K562 (cell line): ENCODE measurements at regions not wholly inside any gene's neighbourhood (a gene's known extent, or its start where the extent isn't known, plus 50 kb on each side); places are given as distances from the start of the nearest gene placed in this dataset.

ENCODE experiments used
- ATAC-seq: fragments of 200-7000 bp; cut with Tn5 transposase; 3 replicates; pipeline ENCODE4 v1.9.1; 2020; ENCODE audit warnings: moderate library complexity
- BruUV-seq: library from RNA; stranded (reverse); fragments of 400-500 nt; replicated peaks from 2 replicates; lab custom pipeline; 2021; lab: Mats Ljungman, UMichigan
- CTCF ChIA-PET: fragments of 300-600 bp; formaldehyde crosslinking; extraction: SDS; loops from one replicate; lab custom pipeline; 2021; ENCODE audit warnings: low intra/inter-chr PET ratio; lab: Yijun Ruan, JAX
- POLR2A ChIA-PET: fragments of 300-600, 350-650 bp; sonication (Branson Sonifier 250); formaldehyde crosslinking; extraction: SDS; loops from one replicate; lab custom pipeline; 2021; ENCODE audit warnings: antibody characterized with exemption, inconsistent platforms; lab: Yijun Ruan, JAX
- DNase-seq, 4 experiments: peaks; one replicate each; pipeline versions ENCODE4 v3.0.0 to v3.0.0-alpha.2; 2011 to 2018; ENCODE audit warnings: low spot score in 3 of 4, mixed read lengths in 3 of 4; ENCODE audit errors: extremely low read depth in 1 of 4
- FAIRE-seq: peaks from 2 replicates; lab custom pipeline; 2011; peaks lifted over from hg19 to GRCh38; lab: Jason Lieb, UNC
- H2AFZ ChIP-seq: 2 replicates; pipeline ENCODE4 v1.6.0; 2011; ENCODE audit warnings: low read depth, low read length, control low read depth, inconsistent platforms
- H3K27ac ChIP-seq: fragments of 200-600 bp; 3 replicates; pipeline ENCODE4 v1.8.0; 2011; ENCODE audit warnings: low read depth, mild to moderate bottlenecking, control low read depth, inconsistent platforms, low read length, moderate library complexity, mixed read lengths; ENCODE audit errors: extremely low read depth
- H3K27me3 ChIP-seq, 2 experiments: fragments of 300-600 bp in 1 of 2; 2 replicates in 1 of 2; 3 replicates in 1 of 2; pipeline versions ENCODE4 v1.6.0 to v1.8.0; 2011; ENCODE audit warnings: inconsistent platforms in 2 of 2, low read length in 2 of 2, mild to moderate bottlenecking in 1 of 2, mixed read lengths in 1 of 2, moderate library complexity in 1 of 2; ENCODE audit not compliant: control insufficient read depth in 2 of 2, insufficient read depth in 2 of 2
- H3K36me3 ChIP-seq: fragments of 300-600 bp; 3 replicates; pipeline ENCODE4 v1.8.0; 2011; ENCODE audit warnings: mild to moderate bottlenecking, low read length, inconsistent platforms; ENCODE audit not compliant: control insufficient read depth, insufficient read depth
- H3K4me1 ChIP-seq, 2 experiments: fragments of 200-600 bp in 1 of 2; replicated peaks in 1 of 2; 2 replicates in 1 of 2; 3 replicates in 1 of 2; pipeline versions ENCODE4 v1.5.1 to v1.8.0; 2011; ENCODE audit warnings: inconsistent platforms in 2 of 2, low read length in 2 of 2, mild to moderate bottlenecking in 1 of 2, mixed read lengths in 1 of 2, moderate library complexity in 1 of 2; ENCODE audit not compliant: control insufficient read depth in 2 of 2, insufficient read depth in 2 of 2
- H3K4me2 ChIP-seq: 2 replicates; pipeline ENCODE4 v1.6.1; 2011; ENCODE audit warnings: low read length, control low read depth, inconsistent platforms, mixed read lengths; ENCODE audit not compliant: insufficient read depth
- H3K4me3 ChIP-seq: fragments of 200-600 bp; sonication (generic), shearing (Covaris generic); 2 replicates; pipeline ENCODE4 v1.5.1; 2016; ENCODE audit warnings: control low read depth, inconsistent platforms
- H3K79me2 ChIP-seq: fragments of 200-600 bp; 3 replicates; pipeline ENCODE4 v1.8.0; 2011; ENCODE audit warnings: low read length, inconsistent platforms; ENCODE audit not compliant: control insufficient read depth, insufficient read depth
- H3K9ac ChIP-seq, 2 experiments: 2 replicates each; pipeline versions ENCODE4 v1.6.0 to v1.6.1; 2011; ENCODE audit warnings: low read depth in 2 of 2, low read length in 2 of 2, control low read depth in 1 of 2, inconsistent platforms in 1 of 2, mild to moderate bottlenecking in 1 of 2, mixed read lengths in 1 of 2; ENCODE audit not compliant: insufficient read depth in 1 of 2
- H3K9me1 ChIP-seq: one replicate; pipeline ENCODE4 v1.6.0; 2011; ENCODE audit warnings: inconsistent platforms, mild to moderate bottlenecking, low read length, moderate library complexity; ENCODE audit not compliant: control insufficient read depth, insufficient read depth
- H3K9me3 ChIP-seq: replicated peaks from 2 replicates; pipeline ENCODE4 v1.5.1; 2011; ENCODE audit warnings: low read depth, low read length, inconsistent platforms; ENCODE audit not compliant: control insufficient read depth, insufficient read depth
- H4K20me1 ChIP-seq: replicated peaks from 2 replicates; pipeline ENCODE4 v1.6.1; 2011; ENCODE audit warnings: low read length, inconsistent platforms, mixed read lengths; ENCODE audit not compliant: control insufficient read depth, insufficient read depth
- REST ChIP-seq, 2 experiments: fragments of 450-650 bp; formaldehyde crosslinking in 1 of 2; IDR thresholded peaks; 2 replicates each; pipeline versions ENCODE4 v1.4.0 to v1.6.1; 2014 to 2020; ENCODE audit warnings: mild to moderate bottlenecking in 2 of 2, borderline replicate concordance in 1 of 2, low read depth in 1 of 2
- RFX5 ChIP-seq: IDR thresholded peaks from 2 replicates; pipeline ENCODE4 v1.6.1; 2011; ENCODE audit warnings: low read depth, mild to moderate bottlenecking, improper control_type of control experiment, low read length
- whole genome bisulfite sequencing: fragments of 100-300 bp; shearing (Covaris generic); methylation state at CpG from one replicate; pipeline ENCODE4 v1.1.6; 2016; ENCODE audit warnings: low coverage, mixed read lengths; ENCODE audit not compliant: insufficient coverage; ENCODE audit errors: missing lambda C conversion rate; 5-methylcytosine and 5-hydroxymethylcytosine counted together
- in situ Hi-C: fragments of 300-500 bp; cut with MboI; formaldehyde crosslinking; loops from 4 replicates; pipeline ENCODE4 v1.15.0; 2018; ENCODE audit warnings: inconsistent platforms, mixed read lengths
- intact Hi-C: fragments of 100-400 bp; cut with micrococcal nuclease; formaldehyde crosslinking; loops from 2 replicates; pipeline ENCODE4 v1.14.2; 2022

- no peaks in the 10 kb centered on the region for H3K27me3 ChIP-seq
- DNase-seq (no peak), FAIRE-seq (no peak), ATAC-seq (no peak)
- H3K4me3 ChIP-seq = no peak overlapping the region
- WGBS = 5% methylated on average over 2 of the region's 2 CpGs
- no peaks in the 10 kb centered on the region for H3K9me1 ChIP-seq
- H3K9me3 ChIP-seq = no peaks in the 10 kb centered on the region
- no peak overlapping the region for H3K9ac ChIP-seq
- intact Hi-C loops (no loop called here), in situ Hi-C loops (no loop called here)
- no peaks in the 10 kb centered on the region for H3K79me2 ChIP-seq
- no peaks in the 10 kb centered on the region for H3K36me3 ChIP-seq
- no peak overlapping the region for H3K27ac ChIP-seq
- H3K4me1 ChIP-seq = no peaks in the 10 kb centered on the region
- no peak overlapping the region for H2AFZ ChIP-seq
- no TSS peak for BruUV-seq
- ChIA-PET CTCF (no interaction called here), POLR2A (no interaction called here)
- H3K4me2 ChIP-seq = no peak overlapping the region
- peak; percentile 40; the same call in 1 of the 2 replicates for TF ChIP-seq REST (IDR thresholded peaks at IDR 0.05; ENCODE audit: borderline replicate concordance)
- TF ChIP-seq REST (CRISPR knock-in tag; IDR thresholded peaks at IDR 0.05; ENCODE audit: low read depth) = no peak
- no peak for TF ChIP-seq RFX5
- H4K20me1 ChIP-seq = no peaks in the 10 kb centered on the region
Measured at GRCh38 chr9:3716415-3716814, 190.6 kb upstream of the RFX3 start.
